ENCODE measurements at regions not wholly inside any gene's neighbourhood (a gene's known extent, or its start where the extent isn't known, plus 50 kb on each side); places are given as distances from the start of the nearest gene placed in this dataset.
"Not testable (repeated sequence)": the region's sequence is repeated elsewhere in the genome, so short reads cannot be mapped to it uniquely, and the experiment has no call there.

DNA sequence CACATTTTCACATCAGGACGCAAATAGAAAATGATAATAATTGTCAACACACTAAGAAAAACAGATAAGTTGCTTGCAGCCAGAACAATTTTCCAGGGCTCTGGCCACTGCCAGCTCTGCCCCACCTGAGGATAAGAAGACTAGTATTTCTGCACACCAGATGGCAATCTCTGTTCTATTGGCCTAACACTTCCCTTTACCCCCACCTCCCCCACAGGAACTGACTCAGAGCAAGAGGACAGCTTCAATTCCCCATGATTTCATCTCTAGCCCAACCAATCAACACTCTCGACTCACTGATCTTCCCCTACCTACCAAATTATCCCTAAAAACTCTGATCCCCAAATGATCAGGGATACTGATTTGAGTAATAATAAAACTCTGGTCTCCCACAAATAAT, 164.0 kb downstream of the SMARCA1 start:
- Histone ChIP-seq H3K9ac (ENCODE audit: control insufficient read depth, extremely low read depth, insufficient read depth, low read length) (no peak overlapping the region), H3K27me3 (ENCODE audit: control insufficient read depth, extremely low read depth, insufficient read depth, low read length) (no peaks in the 10 kb centered on the region), H2AFZ (ENCODE audit: control insufficient read depth, low read length) (no peak overlapping the region), H3K79me2 (ENCODE audit: control insufficient read depth, insufficient read depth, low read length) (no peaks in the 10 kb centered on the region), H3K9me3 (ENCODE audit: control insufficient read depth, low read depth, low read length) (no peaks in the 10 kb centered on the region), H3K36me3 (ENCODE audit: control insufficient read depth in 2 of 2, extremely low read depth in 1 of 2, insufficient read depth in 2 of 2, low read length in 2 of 2) (no peaks in the 10 kb centered on the region), H3K4me1 (ENCODE audit: control insufficient read depth, extremely low read depth, insufficient read depth, low read length) (no peaks in the 10 kb centered on the region), H4K20me1 (ENCODE audit: control insufficient read depth, extremely low read depth, insufficient read depth, low read length) (no peaks in the 10 kb centered on the region), H3K4me2 (ENCODE audit: control insufficient read depth, extremely low read depth, insufficient read depth, low read depth, low read length) (no peak overlapping the region), H3K4me3 (ENCODE audit: control insufficient read depth in 2 of 3, extremely low read depth in 1 of 3, insufficient read depth in 2 of 3, low read depth in 1 of 3, low read length in 3 of 3) (no peak overlapping the region), H3K27ac (ENCODE audit: control insufficient read depth, insufficient read depth, low read length) (no peak overlapping the region), H3K9me1 (ENCODE audit: control insufficient read depth, extremely low read depth, insufficient read depth, low read length) (no peaks in the 10 kb centered on the region)
- dilution Hi-C loops (cut with MboI; ENCODE audit: extremely low pct_ligation_motif_present, low sequenced_read_pairs) = no loop called here
- TF ChIP-seq CTCF (optimal IDR thresholded peaks at IDR 0.05 in 1 of 3, IDR thresholded peaks at IDR 0.05 in 1 of 3, conservative IDR thresholded peaks at IDR 0.05 in 1 of 3; ENCODE audit: extremely low read depth in 1 of 3, insufficient read depth in 2 of 3, low read length in 3 of 3) = no peak
- no peak for TF ChIP-seq EZH2 (IDR thresholded peaks at IDR 0.05; ENCODE audit: low read length)
- FAIRE-seq (no peak), DNase-seq (ENCODE audit: low read depth, low spot score) (no peak)

DNA sequence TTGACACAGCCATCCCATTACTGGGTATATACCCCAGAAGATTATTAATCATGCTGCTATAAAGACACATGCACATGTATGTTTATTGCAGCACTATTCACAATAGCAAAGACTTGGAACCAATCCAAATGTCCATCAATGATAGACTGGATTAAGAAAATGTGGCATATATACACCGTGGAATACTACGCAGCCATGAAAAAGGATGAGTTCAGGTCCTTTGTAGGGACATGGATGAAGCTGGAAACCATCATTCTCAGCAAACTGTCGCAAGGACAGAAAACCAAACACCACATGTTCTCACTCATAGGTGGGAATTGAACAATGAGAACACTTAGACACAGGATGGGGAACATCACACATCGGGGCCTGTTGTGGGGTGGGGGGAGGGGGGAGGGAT, 165.9 kb downstream of the SMARCA1 start:
- H3K9me1 ChIP-seq (ENCODE audit: control insufficient read depth, extremely low read depth, insufficient read depth, low read length); dilution Hi-C loops (cut with MboI; ENCODE audit: extremely low pct_ligation_motif_present, low sequenced_read_pairs); H3K4me2 ChIP-seq (ENCODE audit: control insufficient read depth, extremely low read depth, insufficient read depth, low read depth, low read length); H3K36me3 ChIP-seq (ENCODE audit: control insufficient read depth in 2 of 2, extremely low read depth in 1 of 2, insufficient read depth in 2 of 2, low read length in 2 of 2); DNase-seq (ENCODE audit: low read depth, low spot score); H3K4me1 ChIP-seq (ENCODE audit: control insufficient read depth, extremely low read depth, insufficient read depth, low read length); FAIRE-seq; H3K9me3 ChIP-seq (ENCODE audit: control insufficient read depth, low read depth, low read length); H3K9ac ChIP-seq (ENCODE audit: control insufficient read depth, extremely low read depth, insufficient read depth, low read length); H3K27ac ChIP-seq (ENCODE audit: control insufficient read depth, insufficient read depth, low read length); H3K79me2 ChIP-seq (ENCODE audit: control insufficient read depth, insufficient read depth, low read length); H3K27me3 ChIP-seq (ENCODE audit: control insufficient read depth, extremely low read depth, insufficient read depth, low read length); H4K20me1 ChIP-seq (ENCODE audit: control insufficient read depth, extremely low read depth, insufficient read depth, low read length); H3K4me3 ChIP-seq (ENCODE audit: control insufficient read depth in 2 of 3, extremely low read depth in 1 of 3, insufficient read depth in 2 of 3, low read depth in 1 of 3, low read length in 3 of 3); H2AFZ ChIP-seq (ENCODE audit: control insufficient read depth, low read length): not testable (repeated sequence)

- Histone ChIP-seq H3K79me2 (ENCODE audit: control insufficient read depth, insufficient read depth, low read length) (no peaks in the 10 kb centered on the region), H3K4me1 (ENCODE audit: control insufficient read depth, extremely low read depth, insufficient read depth, low read length) (no peaks in the 10 kb centered on the region), H3K9ac (ENCODE audit: control insufficient read depth, extremely low read depth, insufficient read depth, low read length) (no peak overlapping the region), H3K9me3 (ENCODE audit: control insufficient read depth, low read depth, low read length) (no peaks in the 10 kb centered on the region), H3K27me3 (ENCODE audit: control insufficient read depth, extremely low read depth, insufficient read depth, low read length) (no peaks in the 10 kb centered on the region), H3K4me2 (ENCODE audit: control insufficient read depth, extremely low read depth, insufficient read depth, low read depth, low read length) (no peak overlapping the region), H3K36me3 (ENCODE audit: control insufficient read depth in 2 of 2, extremely low read depth in 1 of 2, insufficient read depth in 2 of 2, low read length in 2 of 2) (no peaks in the 10 kb centered on the region), H3K9me1 (ENCODE audit: control insufficient read depth, extremely low read depth, insufficient read depth, low read length) (no peaks in the 10 kb centered on the region), H3K27ac (ENCODE audit: control insufficient read depth, insufficient read depth, low read length) (no peak overlapping the region), H3K4me3 (ENCODE audit: control insufficient read depth in 2 of 3, extremely low read depth in 1 of 3, insufficient read depth in 2 of 3, low read depth in 1 of 3, low read length in 3 of 3) (no peak overlapping the region), H4K20me1 (ENCODE audit: control insufficient read depth, extremely low read depth, insufficient read depth, low read length) (no peaks in the 10 kb centered on the region), H2AFZ (ENCODE audit: control insufficient read depth, low read length) (no peak overlapping the region)
- TF ChIP-seq EZH2 (IDR thresholded peaks at IDR 0.05; ENCODE audit: low read length) (no peak), CTCF (optimal IDR thresholded peaks at IDR 0.05 in 1 of 3, IDR thresholded peaks at IDR 0.05 in 1 of 3, conservative IDR thresholded peaks at IDR 0.05 in 1 of 3; ENCODE audit: extremely low read depth in 1 of 3, insufficient read depth in 2 of 3, low read length in 3 of 3) (peak in 1 of 3 experiments; percentile 40)
- DNase-seq (ENCODE audit: low read depth, low spot score) = no peak
- no peak for FAIRE-seq
- dilution Hi-C loops (cut with MboI; ENCODE audit: extremely low pct_ligation_motif_present, low sequenced_read_pairs) = no loop called here
Observed at GRCh38 chrX:129347291-129347690, 176.0 kb downstream of the SMARCA1 start.

All from keratinocyte (primary cell).